GM20000 (cell line): ENCODE measurements at regions not wholly inside any gene's neighbourhood (a gene's known extent, or its start where the extent isn't known, plus 50 kb on each side); places are given as distances from the start of the nearest gene placed in this dataset.

Source experiments
- DNase-seq: peaks from one replicate; pipeline ENCODE4 v3.0.0; 2012; ENCODE audit warnings: low spot score
- TF ChIP-seq, protein P1 (sequence below): IDR thresholded peaks from 2 replicates; pipeline ENCODE4 v1.5.1; 2012; ENCODE audit warnings: mild to moderate bottlenecking, control low read depth; ENCODE audit errors: extremely low read depth, missing control alignments

DNA sequence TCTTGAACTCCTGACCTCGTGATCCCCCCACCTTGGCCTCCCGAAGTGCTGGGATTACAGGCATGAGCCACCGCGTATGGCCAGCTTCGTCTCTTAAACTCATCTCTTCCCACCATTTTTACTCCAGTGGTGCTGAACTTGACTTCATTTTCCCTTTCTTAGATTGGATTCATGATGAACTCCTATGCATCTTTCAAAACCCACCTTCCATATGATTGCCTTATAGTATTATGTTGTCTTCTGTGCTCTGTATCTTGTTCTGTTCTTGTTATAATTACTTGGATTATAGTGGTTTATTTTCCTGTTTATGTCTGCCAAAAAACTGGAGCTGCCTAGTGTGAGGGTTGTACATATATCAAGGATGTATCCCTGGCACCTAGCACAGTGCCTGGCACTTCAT, 110.8 kb upstream of the GADD45A start:
- TF ChIP-seq, protein P1, sequence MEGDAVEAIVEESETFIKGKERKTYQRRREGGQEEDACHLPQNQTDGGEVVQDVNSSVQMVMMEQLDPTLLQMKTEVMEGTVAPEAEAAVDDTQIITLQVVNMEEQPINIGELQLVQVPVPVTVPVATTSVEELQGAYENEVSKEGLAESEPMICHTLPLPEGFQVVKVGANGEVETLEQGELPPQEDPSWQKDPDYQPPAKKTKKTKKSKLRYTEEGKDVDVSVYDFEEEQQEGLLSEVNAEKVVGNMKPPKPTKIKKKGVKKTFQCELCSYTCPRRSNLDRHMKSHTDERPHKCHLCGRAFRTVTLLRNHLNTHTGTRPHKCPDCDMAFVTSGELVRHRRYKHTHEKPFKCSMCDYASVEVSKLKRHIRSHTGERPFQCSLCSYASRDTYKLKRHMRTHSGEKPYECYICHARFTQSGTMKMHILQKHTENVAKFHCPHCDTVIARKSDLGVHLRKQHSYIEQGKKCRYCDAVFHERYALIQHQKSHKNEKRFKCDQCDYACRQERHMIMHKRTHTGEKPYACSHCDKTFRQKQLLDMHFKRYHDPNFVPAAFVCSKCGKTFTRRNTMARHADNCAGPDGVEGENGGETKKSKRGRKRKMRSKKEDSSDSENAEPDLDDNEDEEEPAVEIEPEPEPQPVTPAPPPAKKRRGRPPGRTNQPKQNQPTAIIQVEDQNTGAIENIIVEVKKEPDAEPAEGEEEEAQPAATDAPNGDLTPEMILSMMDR, result no peak
- DNase-seq, result no peak

DNA sequence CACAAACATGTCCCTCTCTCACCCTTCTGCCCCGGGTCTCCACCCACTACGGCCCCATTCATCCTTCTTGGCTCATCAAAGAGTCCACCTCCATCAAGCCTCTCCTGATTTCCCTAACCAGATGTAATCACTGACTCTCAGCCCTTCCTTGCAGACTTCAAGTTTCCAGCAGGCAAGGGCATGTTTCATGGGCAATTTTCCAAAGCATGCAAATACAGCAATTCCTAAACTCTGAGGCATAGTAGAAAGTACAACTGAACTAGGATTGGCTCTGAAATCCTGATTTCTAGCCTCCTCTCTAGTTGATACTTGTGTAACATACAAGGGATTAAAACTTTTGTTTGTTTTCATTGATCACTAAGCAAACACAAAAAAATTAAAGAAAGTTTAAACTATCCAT, 109.1 kb upstream of the GADD45A start:
- TF ChIP-seq, protein P1, result no peak
- no peak for DNase-seq

DNA sequence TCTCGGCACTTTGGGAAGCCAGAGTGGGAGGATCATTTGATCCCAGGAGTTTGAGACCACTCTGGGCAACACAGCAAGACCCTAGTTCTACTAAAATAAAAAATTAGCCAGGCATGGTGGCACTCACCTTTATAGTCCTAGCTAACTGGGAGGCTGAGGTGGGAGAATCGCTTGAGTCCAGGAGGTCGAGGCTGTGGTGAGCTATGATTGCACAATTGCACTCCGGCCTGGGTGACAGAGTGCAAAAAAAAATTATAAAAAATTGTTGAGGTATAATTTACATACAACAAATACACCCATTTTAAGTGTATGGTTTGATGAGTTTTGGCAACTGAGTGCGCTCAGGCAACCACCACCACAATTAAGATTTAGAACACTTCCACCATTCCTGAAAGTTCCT, 108.5 kb upstream of the GADD45A start:
- DNase-seq, result no peak
- TF ChIP-seq, protein P1, result no peak

DNA sequence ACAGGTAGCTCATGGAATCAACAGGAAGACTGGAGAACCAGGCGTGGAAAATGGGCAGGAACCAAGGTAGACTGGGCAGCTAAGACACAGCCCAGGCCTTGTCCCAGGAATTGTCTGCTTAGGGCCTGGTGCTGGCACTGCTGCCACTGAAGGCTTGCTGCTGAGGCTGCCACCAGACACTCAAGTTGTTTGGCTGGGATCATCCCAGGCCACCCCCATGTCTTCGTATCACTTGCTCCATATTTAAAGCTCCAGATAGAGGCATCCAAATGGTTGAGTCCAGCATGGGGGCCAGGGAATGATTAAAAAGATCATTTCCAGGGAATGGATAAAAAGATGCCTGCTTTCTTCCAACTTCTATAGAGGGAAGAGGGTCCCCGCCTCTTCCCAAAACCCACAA, 107.4 kb upstream of the GADD45A start:
- TF ChIP-seq, protein P1, result no peak
- no peak for DNase-seq

DNA sequence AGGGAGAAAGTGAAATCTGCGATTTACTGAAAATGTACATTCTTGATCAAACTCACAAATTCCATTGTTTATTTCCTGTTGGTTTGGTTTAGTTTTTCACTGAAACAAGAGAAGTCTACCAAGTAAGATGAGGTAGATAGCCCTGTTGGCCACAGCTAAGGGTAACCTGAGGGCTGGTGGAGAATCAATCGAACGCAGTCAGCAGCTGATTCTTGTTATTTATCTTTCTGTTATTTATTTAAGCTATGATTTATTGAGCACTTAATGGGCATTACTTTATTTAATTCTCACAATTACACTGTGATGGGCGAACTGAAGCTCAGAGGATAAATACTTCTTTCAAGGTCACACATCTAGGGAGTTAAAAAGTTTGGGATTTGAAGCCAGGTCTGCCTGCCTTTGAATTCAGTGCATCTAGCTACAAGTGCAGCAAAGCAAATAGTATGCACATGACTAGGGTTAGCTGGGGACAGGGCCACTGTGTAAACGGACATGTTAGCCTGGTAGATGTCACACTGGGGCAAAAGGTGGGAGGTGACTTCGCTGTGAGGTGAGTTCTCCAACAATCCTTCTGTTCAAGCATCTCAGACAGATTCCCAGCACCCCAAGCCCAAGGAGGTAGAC, 106.5 kb upstream of the GADD45A start:
- DNase-seq, result no peak
- TF ChIP-seq, protein P1, result no peak

DNA sequence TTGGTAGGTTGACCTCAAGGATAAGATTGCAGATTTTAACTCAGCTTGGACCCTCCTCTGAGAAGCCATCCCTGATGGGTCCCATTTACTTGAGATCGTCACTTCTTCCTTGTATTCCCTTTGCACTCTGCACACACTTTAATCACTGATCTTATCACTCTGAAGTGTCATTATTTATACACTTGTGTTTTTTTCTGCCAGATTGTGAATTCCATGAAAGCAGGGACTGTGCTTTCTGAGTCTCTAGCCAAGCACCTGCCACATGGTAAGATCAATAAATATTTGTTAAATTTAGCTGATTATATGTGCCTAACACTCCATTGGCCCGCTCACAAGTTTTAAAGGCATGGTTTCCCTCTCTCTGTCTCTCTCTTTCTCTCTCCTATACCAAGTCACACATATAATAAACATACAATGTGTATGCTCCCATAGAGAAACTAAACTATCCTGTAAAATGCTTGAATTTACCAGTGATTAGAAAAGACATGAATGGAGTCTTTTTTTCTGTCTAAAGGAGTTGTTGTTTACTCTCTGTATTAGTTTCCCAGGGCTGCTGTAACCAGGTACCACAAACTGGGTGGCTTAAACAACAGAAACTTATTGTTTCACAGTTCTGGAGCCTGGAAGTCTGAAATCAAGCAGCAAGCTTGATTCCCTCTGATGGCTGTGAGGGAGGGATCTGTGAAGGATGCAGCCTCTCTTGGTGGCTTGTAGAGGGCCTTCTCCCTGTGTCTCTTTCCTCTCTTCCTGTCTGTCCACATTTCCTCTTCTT, 105.2 kb upstream of the GADD45A start:
- no peak for DNase-seq
- TF ChIP-seq, protein P1, result no peak

DNA sequence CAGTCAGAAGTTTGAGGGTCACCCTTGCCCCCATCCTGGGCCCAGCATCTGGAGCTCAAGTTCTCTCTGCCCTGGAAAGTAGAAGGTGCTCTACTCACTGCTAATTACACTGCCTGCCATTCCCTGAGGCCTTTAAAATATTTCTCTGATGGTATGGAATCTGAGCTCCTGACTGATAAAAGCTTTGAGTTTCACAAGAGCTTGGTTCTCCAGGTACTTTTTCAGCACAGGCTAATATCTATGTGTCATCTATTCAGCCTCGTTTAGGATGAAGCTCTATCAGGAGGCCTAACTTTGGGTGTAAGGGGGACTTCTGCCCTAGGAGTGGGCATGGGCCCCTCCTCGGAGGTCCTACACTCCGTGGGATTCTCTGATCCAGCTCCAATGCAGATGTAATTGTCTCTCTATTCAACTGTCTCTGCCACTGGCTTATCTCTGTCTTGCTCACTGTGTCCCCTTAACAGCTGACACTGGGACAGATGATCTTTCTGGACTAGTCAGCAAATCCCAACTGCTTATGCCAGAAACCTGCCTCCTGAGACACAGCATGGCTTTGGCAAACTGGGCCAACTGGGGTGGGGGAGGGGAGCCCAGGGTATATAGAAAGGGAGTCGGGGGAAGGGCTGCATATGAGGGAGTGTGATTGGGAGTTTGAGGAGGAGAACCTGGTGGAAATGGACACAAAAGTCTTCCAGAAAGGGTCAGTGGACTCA, 104.2 kb upstream of the GADD45A start:
- DNase-seq, result no peak
- TF ChIP-seq, protein P1, result no peak
